Hepatocyte (in vitro differentiated cells): ENCODE measurements at regions not wholly inside any gene's neighbourhood (a gene's known extent, or its start where the extent isn't known, plus 50 kb on each side); places are given as distances from the start of the nearest gene placed in this dataset.

ENCODE experiments used
- EZH2 ChIP-seq: fragments of 200-600 bp; sonication (generic); IDR thresholded peaks from 2 replicates; pipeline ENCODE4 v1.6.1; 2016; ENCODE audit warnings: antibody characterized with exemption, mild to moderate bottlenecking, borderline replicate concordance
- EZH2phosphoT487 ChIP-seq: fragments of 200-600 bp; sonication (generic); IDR thresholded peaks from one replicate; pipeline ENCODE4 v1.6.1; 2018; ENCODE audit warnings: antibody characterized with exemption, mild to moderate bottlenecking, low read depth, moderate library complexity; ENCODE audit not compliant: unreplicated experiment, severe bottlenecking
- TF ChIP-seq, protein P1 (sequence below): fragments of 200-600 bp; sonication (generic); IDR thresholded peaks from 2 replicates; pipeline ENCODE4 v1.5.1; 2016; ENCODE audit warnings: antibody characterized with exemption, mild to moderate bottlenecking; ENCODE audit not compliant: poor library complexity

DNA sequence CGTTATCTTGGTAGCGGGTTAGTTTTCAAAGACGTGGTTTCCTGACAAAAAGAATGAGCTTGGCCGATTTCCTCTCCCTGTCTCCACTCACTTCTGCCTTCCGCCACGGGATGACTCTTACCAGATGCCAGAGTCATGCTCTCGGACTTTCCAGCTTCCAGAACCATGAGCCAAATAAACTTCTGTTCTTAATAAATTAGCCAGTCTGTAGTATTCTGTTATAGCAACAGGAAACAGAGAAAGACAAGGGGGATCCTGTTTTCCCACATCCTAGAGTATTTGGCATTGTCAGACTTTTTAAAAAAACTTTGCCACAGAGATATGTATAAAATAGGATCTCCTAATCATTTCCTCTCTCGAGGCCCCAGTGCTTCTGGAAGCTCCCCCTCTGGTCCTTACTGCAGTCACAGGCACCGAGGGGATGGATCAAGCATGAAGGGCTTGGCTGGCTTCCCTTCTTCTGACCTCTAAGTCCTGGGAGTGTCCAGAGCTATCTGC lies 84.9 kb upstream of the NAA20 start:
- TF ChIP-seq, protein P1, sequence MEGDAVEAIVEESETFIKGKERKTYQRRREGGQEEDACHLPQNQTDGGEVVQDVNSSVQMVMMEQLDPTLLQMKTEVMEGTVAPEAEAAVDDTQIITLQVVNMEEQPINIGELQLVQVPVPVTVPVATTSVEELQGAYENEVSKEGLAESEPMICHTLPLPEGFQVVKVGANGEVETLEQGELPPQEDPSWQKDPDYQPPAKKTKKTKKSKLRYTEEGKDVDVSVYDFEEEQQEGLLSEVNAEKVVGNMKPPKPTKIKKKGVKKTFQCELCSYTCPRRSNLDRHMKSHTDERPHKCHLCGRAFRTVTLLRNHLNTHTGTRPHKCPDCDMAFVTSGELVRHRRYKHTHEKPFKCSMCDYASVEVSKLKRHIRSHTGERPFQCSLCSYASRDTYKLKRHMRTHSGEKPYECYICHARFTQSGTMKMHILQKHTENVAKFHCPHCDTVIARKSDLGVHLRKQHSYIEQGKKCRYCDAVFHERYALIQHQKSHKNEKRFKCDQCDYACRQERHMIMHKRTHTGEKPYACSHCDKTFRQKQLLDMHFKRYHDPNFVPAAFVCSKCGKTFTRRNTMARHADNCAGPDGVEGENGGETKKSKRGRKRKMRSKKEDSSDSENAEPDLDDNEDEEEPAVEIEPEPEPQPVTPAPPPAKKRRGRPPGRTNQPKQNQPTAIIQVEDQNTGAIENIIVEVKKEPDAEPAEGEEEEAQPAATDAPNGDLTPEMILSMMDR: no peak
- no peak for TF ChIP-seq EZH2
- TF ChIP-seq EZH2phosphoT487: no peak
